ENCODE measurements at regions not wholly inside any gene's neighbourhood (a gene's known extent, or its start where the extent isn't known, plus 50 kb on each side); places are given as distances from the start of the nearest gene placed in this dataset.
A peak's percentile ranks its signal among the peaks of the same experiment; 100 is the strongest.
"Not testable (repeated sequence)": the region's sequence is repeated elsewhere in the genome, so short reads cannot be mapped to it uniquely, and the experiment has no call there.

GRCh38 chr7:125218076-125218475, 288.5 kb upstream of the POT1 start:
- DNase-seq = no peak

- DNase-seq = no peak
These were observed 271.4 kb upstream of the POT1 start for GRCh38 chr7:125201002-125201401.

DNA sequence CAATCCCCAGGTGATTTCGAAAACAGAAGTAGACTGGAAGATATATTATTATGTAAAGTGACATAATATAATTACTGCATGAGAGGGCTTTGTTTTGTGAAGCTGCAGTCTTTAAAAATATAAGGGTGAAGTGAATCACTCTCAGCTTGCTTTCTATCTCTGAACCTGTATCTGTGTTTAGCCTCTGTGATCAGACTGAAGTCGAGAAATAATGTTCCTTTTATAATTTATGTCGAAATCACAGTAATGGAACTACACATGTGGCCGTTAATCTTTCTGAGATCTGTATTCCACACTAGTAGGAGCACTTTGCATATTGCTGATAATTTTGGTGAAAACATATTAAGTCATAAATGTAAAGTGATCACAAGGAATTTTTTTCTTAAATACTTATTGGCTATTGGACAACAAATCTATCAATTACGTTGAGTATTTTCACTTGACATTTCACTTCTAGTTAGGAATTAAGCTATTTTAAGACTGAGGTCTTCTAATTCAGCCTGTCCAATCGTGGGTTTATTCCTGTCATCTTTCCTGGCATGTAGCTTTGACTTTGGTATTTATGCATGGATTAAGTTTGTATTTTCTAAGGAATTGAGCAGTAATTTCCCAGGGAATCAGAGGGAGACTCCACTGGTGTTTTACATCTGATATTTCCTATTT, 268.2 kb upstream of the POT1 start:
- DNase-seq = peak; percentile 48

DNA sequence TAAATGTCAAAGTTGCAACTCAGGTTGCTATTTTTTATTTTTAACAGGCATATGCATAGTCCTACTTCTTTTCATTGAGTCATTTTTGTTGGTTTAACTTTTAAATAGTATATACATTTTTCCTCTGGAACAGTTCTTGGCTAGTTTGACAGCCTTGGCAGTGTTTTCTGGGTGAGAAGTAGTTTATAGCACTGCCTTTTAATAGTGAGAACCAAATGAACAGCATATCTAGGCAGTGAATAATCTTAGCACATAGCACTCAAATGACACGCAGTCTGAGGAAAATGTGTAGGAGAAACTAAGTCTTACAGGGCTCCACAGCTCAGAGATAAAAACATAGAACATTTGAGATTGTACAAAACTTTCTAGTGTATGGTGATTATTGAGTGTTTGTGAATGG, 265.5 kb upstream of the POT1 start:
- DNase-seq = no peak

GRCh38 chr7:125193263-125193662, 263.6 kb upstream of the POT1 start:
- DNase-seq = no peak

DNA sequence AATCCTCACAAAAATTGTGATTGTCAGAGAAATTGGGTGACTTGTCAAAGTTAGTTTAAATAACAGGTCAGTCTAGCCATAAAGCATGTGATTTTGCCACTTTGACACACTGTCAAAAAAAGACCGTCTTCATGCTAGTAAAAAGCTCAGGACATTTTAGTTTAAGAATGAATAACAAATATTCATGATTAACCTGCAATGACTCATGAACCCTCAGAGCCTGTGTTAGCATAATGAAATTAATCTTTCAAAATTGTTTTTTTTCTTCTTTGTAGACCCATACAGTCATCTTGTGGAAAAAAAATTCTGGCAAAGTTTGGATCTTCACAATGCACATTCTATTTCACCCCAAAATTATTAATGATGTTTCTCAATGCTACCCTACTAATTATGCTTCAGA, 255.2 kb upstream of the POT1 start:
- no peak for DNase-seq

GRCh38 chr7:125181569-125182267, 252.1 kb upstream of the POT1 start:
- DNase-seq = not testable (repeated sequence)

DNA sequence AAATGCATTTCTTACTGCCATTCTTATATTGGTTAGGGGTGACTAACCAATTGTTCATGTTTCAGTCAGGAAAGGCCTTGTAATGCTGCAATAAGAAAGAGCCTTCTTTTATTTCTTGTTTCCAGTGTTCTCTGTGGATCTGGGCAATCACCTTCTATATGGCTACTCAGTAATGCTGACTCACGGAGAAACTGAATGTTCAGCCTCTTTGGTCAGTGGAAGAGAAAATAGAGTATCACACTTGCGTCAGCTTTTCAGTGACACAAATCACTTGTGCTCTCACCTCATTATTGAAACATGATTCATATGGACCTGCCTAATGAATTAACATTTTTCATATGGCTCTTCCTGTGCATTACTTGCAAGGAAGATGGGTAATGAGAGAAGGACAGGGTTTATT, 243.9 kb upstream of the POT1 start:
- no peak for DNase-seq

DNA sequence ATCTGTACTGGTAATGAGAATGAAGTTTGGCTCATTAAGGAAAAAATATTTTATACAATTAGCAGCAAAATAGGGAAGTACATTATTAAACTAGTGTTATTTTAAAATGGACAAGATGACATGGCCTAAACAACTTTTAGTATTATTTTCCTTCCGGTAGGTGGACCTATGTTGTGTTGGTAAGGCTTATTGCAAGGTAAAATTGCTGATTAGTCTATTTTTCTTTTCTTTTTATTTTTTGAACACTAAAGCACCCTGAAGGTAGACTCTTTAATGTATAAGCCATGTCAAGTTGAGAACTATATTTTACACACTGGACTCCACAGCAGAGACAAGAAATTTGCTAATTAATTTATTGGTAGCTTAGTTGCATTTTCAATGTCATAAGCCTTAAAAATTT, 239.5 kb upstream of the POT1 start:
- no peak for DNase-seq

GRCh38 chr7:125154930-125155329, 225.3 kb upstream of the POT1 start:
- no peak for DNase-seq

DNA sequence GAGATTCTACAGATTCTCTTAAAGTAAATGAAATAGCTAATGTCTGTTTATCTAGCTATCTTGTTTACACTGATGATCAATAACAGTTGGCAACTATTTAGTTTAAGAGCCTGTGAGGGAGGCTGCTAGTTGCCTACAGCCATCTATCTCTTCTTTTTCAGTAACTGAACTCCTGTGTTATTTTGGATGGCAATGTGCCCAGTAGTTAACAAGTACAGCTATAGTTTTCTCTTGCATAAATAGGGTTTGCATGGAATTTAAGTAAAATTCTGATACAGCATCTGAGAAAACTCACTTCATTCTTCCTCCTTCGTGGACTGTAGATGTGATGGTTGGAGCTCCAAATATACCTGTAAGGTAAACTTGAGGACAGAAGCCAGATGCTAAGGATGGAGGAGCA, 219.5 kb upstream of the POT1 start:
- no peak for DNase-seq

DNA sequence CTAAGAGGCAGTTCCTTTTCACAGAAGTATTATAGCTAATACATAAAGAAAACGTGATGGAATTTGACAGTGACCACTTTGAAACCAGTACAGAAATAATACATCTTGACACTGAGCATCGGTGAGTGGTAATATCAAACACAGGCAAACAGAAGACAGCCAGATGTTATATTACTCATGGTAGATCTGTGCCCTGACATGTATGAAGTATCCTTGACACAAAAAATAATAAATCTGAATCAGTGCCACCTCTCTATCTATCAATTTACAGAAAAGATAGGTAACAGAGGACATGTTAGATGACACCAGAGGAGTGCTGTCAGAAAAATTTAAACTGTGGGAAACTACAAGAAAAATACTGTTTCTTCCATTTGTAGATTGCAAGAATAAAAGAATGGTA, 217.4 kb upstream of the POT1 start:
- no peak for DNase-seq

- no peak for DNase-seq
These were observed 207.3 kb upstream of the POT1 start for GRCh38 chr7:125136755-125137532.

- no peak for DNase-seq
These were observed 206.7 kb upstream of the POT1 start for GRCh38 chr7:125136341-125136740.

- no peak for DNase-seq
These were observed 200.5 kb upstream of the POT1 start for GRCh38 chr7:125130173-125130572.

DNA sequence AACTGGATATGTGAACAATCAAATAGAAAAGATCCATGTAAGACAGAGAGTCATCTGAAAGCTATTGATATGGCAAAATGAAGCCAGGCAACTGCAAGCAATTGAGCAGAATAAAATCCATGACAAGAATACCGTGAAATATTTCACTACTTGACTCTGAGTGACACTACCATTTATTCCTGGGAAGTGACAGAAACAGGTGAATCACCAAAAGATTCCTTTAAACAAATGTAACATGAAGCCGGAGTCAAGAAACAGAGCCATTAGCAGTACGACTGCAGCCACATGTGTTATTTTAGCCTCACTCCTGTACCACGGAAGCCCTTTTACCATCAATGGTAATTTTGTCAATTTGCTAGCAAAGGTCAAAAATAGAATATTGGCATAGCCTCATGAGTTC, 197.7 kb upstream of the POT1 start:
- DNase-seq = no peak

GRCh38 chr7:125126376-125126775, 196.8 kb upstream of the POT1 start:
- no peak for DNase-seq

DNA sequence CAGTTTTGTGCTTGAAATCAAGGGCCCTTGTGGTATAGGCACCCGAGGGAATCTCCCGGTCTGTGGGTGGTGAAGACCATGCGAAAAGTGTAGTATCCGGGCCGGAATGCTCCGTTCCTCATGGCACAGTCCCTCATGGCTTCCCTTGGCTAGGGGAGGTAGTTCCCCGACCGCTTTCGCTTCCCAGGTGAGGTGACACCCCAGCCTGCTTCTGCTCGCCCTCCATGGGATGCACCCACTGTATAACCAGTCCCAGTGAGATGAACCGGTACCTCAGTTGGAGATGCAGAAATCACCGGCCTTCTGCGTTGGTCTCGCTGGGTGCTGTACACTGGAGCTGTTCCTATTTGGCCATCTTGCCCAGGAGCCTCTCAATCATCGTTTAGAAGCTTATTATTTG, 195.7 kb upstream of the POT1 start:
- DNase-seq = no peak

DNA sequence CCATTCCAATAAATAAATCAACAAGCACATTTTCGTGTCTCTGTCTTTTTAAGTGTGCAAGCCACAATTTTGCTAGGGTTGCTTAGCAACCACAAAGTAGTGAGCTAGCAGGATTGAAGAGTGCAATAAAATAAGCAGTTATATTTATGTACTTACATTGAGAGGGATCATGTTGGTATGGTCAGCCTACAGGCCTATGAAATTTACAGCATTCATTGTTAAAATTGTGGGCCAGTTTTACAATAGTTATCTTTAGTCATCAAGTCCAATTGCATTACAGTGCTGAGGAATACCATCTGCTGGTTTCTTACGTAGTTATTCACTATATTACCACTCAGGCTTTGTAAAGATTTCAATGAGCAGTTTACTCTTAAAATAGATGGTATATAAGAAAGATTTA, 192.5 kb upstream of the POT1 start:
- no peak for DNase-seq

GRCh38 chr7:125119559-125120115, 190.0 kb upstream of the POT1 start:
- no peak for DNase-seq

GRCh38 chr7:125118444-125118843, 188.8 kb upstream of the POT1 start:
- DNase-seq = no peak

- DNase-seq = no peak
These were observed 183.2 kb upstream of the POT1 start for GRCh38 chr7:125112850-125113249.

- no peak for DNase-seq
These were observed 169.9 kb upstream of the POT1 start for GRCh38 chr7:125099519-125099918.
